ENCODE measurements at regions not wholly inside any gene's neighbourhood (a gene's known extent, or its start where the extent isn't known, plus 50 kb on each side); places are given as distances from the start of the nearest gene placed in this dataset.

GRCh38 chr7:1370738-1371137 is 88.5 kb downstream of the MICALL2 start:
- ChIA-PET CTCF (interaction anchor here (1.3 to 2.0 kb wide), 2 partner anchors 16 to 50 kb away, joined by 4 to 6 read pairs; no protein-coding TSS in a partner anchor), POLR2A (no interaction called here)
- WGBS (ENCODE audit: low lambda C conversion rate): 29% methylated on average over 9 of the region's 9 CpGs
- Histone ChIP-seq H3K27ac (ENCODE audit: low read depth in 2 of 2, low read length in 1 of 2) (no peak overlapping the region), H3K79me2 (ENCODE audit: insufficient read depth) (no peaks in the 10 kb centered on the region), H3K27me3 (ENCODE audit: insufficient read depth) (peaks cover 97% of the 10 kb centered on the region), H3K9me3 (no peaks in the 10 kb centered on the region), H3K4me3 (ENCODE audit: low read depth in 2 of 2, low read length in 1 of 2) (no peak overlapping the region), H3F3A (replicated peaks; ENCODE audit: insufficient read depth) (peaks cover 8% of the 10 kb centered on the region), H2AFZ (ENCODE audit: low read depth) (no peak overlapping the region), H3K9me2 (no peaks in the 10 kb centered on the region), H3K36me3 (replicated peaks in 1 of 2; ENCODE audit: control insufficient read depth in 1 of 2, insufficient read depth in 2 of 2, low read length in 1 of 2) (no peaks in the 10 kb centered on the region), H3K4me2 (no peak overlapping the region), H3K4me1 (ENCODE audit: control insufficient read depth in 1 of 2, insufficient read depth in 2 of 2, low read depth in 1 of 2, low read length in 1 of 2) (no peaks in the 10 kb centered on the region), H3K9ac (no peak overlapping the region), H4K20me1 (ENCODE audit: insufficient read depth) (peaks cover 10% of the 10 kb centered on the region; the same call in 1 of the 2 replicates)
- TF ChIP-seq MXI1 (IDR thresholded peaks at IDR 0.05; ENCODE audit: low read depth, low read length) (no peak), PBX3 (IDR thresholded peaks at IDR 0.05) (no peak), RCOR1 (IDR thresholded peaks at IDR 0.05; ENCODE audit: low read length) (no peak), SIN3A (IDR thresholded peaks at IDR 0.05; ENCODE audit: borderline replicate concordance, low read depth, low read length) (no peak), MAX (IDR thresholded peaks at IDR 0.05; ENCODE audit: low read depth) (no peak), NFIC (IDR thresholded peaks at IDR 0.05; ENCODE audit: borderline replicate concordance) (no peak), JUND (IDR thresholded peaks at IDR 0.05) (no peak), GATA2 (CRISPR knock-in tag; IDR thresholded peaks at IDR 0.05) (no peak), RFX5 (IDR thresholded peaks at IDR 0.05; ENCODE audit: low read length) (no peak), RAD21 (IDR thresholded peaks at IDR 0.05; ENCODE audit: low read length) (no peak), RXRA (IDR thresholded peaks at IDR 0.05; ENCODE audit: borderline replicate concordance, low read depth) (no peak), TAF1 (IDR thresholded peaks at IDR 0.05; ENCODE audit: borderline replicate concordance, low read depth, low read length) (no peak), NRF1 (IDR thresholded peaks at IDR 0.05; ENCODE audit: low read depth, low read length) (no peak), FOXM1 (IDR thresholded peaks at IDR 0.05; ENCODE audit: low read depth) (no peak), POLR2AphosphoS5 (IDR thresholded peaks at IDR 0.05; ENCODE audit: low read depth, low read length) (no peak), TCF12 (IDR thresholded peaks at IDR 0.05) (no peak)
- TF ChIP-seq, protein P1, sequence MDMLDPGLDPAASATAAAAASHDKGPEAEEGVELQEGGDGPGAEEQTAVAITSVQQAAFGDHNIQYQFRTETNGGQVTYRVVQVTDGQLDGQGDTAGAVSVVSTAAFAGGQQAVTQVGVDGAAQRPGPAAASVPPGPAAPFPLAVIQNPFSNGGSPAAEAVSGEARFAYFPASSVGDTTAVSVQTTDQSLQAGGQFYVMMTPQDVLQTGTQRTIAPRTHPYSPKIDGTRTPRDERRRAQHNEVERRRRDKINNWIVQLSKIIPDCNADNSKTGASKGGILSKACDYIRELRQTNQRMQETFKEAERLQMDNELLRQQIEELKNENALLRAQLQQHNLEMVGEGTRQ (IDR thresholded peaks at IDR 0.05; ENCODE audit: borderline replicate concordance, low read depth, low read length): no peak
- TF ChIP-seq, protein P2, sequence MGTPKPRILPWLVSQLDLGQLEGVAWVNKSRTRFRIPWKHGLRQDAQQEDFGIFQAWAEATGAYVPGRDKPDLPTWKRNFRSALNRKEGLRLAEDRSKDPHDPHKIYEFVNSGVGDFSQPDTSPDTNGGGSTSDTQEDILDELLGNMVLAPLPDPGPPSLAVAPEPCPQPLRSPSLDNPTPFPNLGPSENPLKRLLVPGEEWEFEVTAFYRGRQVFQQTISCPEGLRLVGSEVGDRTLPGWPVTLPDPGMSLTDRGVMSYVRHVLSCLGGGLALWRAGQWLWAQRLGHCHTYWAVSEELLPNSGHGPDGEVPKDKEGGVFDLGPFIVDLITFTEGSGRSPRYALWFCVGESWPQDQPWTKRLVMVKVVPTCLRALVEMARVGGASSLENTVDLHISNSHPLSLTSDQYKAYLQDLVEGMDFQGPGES (IDR thresholded peaks at IDR 0.05; ENCODE audit: low read depth, low read length): no peak
- TF ChIP-seq, protein P3, sequence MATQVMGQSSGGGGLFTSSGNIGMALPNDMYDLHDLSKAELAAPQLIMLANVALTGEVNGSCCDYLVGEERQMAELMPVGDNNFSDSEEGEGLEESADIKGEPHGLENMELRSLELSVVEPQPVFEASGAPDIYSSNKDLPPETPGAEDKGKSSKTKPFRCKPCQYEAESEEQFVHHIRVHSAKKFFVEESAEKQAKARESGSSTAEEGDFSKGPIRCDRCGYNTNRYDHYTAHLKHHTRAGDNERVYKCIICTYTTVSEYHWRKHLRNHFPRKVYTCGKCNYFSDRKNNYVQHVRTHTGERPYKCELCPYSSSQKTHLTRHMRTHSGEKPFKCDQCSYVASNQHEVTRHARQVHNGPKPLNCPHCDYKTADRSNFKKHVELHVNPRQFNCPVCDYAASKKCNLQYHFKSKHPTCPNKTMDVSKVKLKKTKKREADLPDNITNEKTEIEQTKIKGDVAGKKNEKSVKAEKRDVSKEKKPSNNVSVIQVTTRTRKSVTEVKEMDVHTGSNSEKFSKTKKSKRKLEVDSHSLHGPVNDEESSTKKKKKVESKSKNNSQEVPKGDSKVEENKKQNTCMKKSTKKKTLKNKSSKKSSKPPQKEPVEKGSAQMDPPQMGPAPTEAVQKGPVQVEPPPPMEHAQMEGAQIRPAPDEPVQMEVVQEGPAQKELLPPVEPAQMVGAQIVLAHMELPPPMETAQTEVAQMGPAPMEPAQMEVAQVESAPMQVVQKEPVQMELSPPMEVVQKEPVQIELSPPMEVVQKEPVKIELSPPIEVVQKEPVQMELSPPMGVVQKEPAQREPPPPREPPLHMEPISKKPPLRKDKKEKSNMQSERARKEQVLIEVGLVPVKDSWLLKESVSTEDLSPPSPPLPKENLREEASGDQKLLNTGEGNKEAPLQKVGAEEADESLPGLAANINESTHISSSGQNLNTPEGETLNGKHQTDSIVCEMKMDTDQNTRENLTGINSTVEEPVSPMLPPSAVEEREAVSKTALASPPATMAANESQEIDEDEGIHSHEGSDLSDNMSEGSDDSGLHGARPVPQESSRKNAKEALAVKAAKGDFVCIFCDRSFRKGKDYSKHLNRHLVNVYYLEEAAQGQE (IDR thresholded peaks at IDR 0.05; ENCODE audit: low read depth, low read length): no peak
- no peak for DNase-seq
